ENCODE measurements at regions not wholly inside any gene's neighbourhood (a gene's known extent, or its start where the extent isn't known, plus 50 kb on each side); places are given as distances from the start of the nearest gene placed in this dataset.

DNA sequence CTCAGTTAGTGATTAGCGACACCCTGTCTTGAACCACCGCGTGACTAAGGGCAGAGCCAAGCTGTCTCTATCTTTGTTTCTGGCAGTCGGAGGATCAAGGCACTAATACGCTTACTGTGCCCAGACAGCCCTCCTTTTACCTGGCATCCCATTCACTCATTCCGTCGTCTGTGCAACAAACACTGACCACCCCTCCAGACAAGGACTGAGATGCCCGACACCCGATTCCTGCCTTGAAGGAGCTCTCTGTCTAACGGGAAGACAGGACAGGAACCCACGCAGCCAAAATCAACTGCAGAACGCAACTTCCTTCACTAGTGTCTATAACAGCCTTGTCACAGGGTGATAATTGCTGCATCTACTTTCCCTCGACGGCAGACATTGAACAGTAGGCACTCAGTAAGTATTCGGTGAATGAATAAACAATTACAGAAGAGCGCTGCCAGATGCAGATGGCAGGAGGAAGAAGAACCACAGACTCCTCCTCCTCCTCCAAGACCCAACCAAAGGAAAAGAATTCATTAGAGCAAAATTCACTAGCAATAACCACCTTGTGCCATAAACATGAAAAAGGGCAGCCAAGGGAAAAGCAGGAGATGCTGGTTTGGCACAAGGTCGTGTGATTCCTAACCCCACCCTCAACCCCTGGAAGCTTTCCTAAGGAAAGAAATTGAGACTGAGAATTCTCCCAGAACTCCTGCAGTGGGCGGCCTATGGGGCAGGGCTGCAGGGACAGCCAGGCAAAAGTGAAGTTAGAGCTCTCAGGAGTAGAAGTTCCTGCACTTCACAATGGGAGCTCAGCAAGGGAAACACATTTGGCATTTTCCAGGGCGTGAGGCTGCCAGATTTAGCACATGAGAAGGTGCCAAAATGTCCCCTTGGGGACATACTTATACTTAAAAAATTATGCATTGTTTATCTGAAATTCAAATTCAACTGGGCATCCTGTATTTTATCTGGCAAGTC, 186.6 kb upstream of the DIO3 start:
- H3K27ac ChIP-seq (ENCODE audit: low read depth, low read length) = no peak overlapping the region
- DNase-seq = no peak
- no peaks in the 10 kb centered on the region for H3K9me3 ChIP-seq (ENCODE audit: low read length)
- Mint-ChIP-seq H3K4me1 (no peaks in the 10 kb centered on the region), H3K27me3 (peaks cover 5 to 21% of the 10 kb centered on the region in 2 donors), H3K4me3 (no peak overlapping the region), H3K9me3 (peaks cover 0 to 6% (median 3%) of the 10 kb centered on the region in 5 donors), H3K36me3 (no peaks in the 10 kb centered on the region), H3K27ac (peak overlapping the region in 1 of 8 donors; percentile 74)
- ChIA-PET CTCF (no interaction called here), POLR2A (no interaction called here)
- H3K4me3 ChIP-seq (ENCODE audit: low read length) = no peak overlapping the region
- no peaks in the 10 kb centered on the region for H3K4me1 ChIP-seq (ENCODE audit: insufficient read depth, low read length)
- no peaks in the 10 kb centered on the region for H3K27me3 ChIP-seq (ENCODE audit: insufficient read depth, low read length, poor library complexity, severe bottlenecking)
- H3K36me3 ChIP-seq (ENCODE audit: insufficient read depth, low read length) = no peaks in the 10 kb centered on the region

DNA sequence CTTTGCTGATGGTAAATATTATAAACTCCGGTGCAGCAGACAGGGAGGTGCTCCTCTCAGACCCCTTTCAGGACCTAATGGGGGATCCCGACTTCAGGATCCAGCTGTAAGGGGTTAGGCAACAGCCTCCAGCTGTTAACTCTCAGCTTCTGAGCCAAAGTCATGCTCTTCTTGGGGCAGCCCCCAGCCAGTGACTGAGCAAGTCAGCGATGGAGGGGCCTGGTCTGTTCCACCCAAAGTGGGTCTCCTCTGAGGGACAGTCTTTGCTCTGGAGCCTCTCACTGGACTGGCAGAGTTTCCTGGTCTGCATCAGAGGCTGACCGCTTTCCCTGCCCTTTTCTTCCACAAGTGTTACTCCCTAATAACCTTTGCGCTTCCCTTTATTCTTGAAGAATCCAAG, 184.2 kb upstream of the DIO3 start:
- CTCF ChIA-PET = no interaction called here

DNA sequence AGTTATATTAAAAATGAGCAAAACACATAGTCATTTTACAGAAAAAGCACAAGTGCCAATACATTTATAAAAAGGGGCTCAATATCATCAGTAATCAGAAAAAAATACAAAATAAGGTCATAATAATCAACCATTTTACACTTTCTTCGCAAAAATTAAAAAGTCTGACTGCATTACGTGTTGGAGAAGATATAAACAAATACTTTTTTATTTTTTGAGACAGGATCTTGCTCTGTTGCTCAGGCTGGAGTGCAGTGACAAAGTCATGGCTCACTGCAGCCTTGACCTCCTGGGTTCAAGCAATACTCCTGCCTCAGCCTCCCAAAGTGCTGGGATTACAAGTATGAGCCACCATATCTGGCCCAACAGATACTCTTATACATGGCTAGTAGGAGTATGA, 181.5 kb upstream of the DIO3 start:
- H3K27me3 Mint-ChIP-seq = peaks cover 0 to 4% of the 10 kb centered on the region in 2 donors
- H3K4me1 Mint-ChIP-seq = no peaks in the 10 kb centered on the region
- H3K27ac Mint-ChIP-seq = no peak overlapping the region
- Histone ChIP-seq H3K4me1 (ENCODE audit: insufficient read depth, low read length) (no peaks in the 10 kb centered on the region), H3K27ac (ENCODE audit: low read depth, low read length) (no peak overlapping the region), H3K9me3 (ENCODE audit: low read length) (no peaks in the 10 kb centered on the region), H3K4me3 (ENCODE audit: low read length) (no peak overlapping the region), H3K27me3 (ENCODE audit: insufficient read depth, low read length, poor library complexity, severe bottlenecking) (no peaks in the 10 kb centered on the region), H3K36me3 (ENCODE audit: insufficient read depth, low read length) (no peaks in the 10 kb centered on the region)
- ChIA-PET CTCF (no interaction called here), POLR2A (no interaction called here)
- H3K9me3 Mint-ChIP-seq = peaks cover 11 to 32% (median 15%) of the 10 kb centered on the region in 5 donors
- H3K4me3 Mint-ChIP-seq = no peak overlapping the region
- H3K36me3 Mint-ChIP-seq = peaks cover 0 to 3% (median 0%) of the 10 kb centered on the region in 3 donors
- DNase-seq = no peak

More for the DNA sequence above, 184.2 kb upstream of the DIO3 start:
- H3K9me3 Mint-ChIP-seq = peaks cover 0 to 16% (median 5%) of the 10 kb centered on the region in 5 donors
- no peak overlapping the region for H3K27ac ChIP-seq (ENCODE audit: low read depth, low read length)
- no peaks in the 10 kb centered on the region for H3K9me3 ChIP-seq (ENCODE audit: low read length)
- H3K27me3 ChIP-seq (ENCODE audit: insufficient read depth, low read length, poor library complexity, severe bottlenecking) = no peaks in the 10 kb centered on the region
- H3K27me3 Mint-ChIP-seq = peaks cover 5 to 11% of the 10 kb centered on the region in 2 donors
- DNase-seq = no peak
- H3K4me3 Mint-ChIP-seq = no peak overlapping the region
- POLR2A ChIA-PET = no interaction called here
- H3K4me3 ChIP-seq (ENCODE audit: low read length) = no peak overlapping the region
- H3K36me3 Mint-ChIP-seq = no peaks in the 10 kb centered on the region
- H3K36me3 ChIP-seq (ENCODE audit: insufficient read depth, low read length) = no peaks in the 10 kb centered on the region
- no peaks in the 10 kb centered on the region for H3K4me1 Mint-ChIP-seq
- H3K27ac Mint-ChIP-seq = no peak overlapping the region
- no peaks in the 10 kb centered on the region for H3K4me1 ChIP-seq (ENCODE audit: insufficient read depth, low read length)

DNA sequence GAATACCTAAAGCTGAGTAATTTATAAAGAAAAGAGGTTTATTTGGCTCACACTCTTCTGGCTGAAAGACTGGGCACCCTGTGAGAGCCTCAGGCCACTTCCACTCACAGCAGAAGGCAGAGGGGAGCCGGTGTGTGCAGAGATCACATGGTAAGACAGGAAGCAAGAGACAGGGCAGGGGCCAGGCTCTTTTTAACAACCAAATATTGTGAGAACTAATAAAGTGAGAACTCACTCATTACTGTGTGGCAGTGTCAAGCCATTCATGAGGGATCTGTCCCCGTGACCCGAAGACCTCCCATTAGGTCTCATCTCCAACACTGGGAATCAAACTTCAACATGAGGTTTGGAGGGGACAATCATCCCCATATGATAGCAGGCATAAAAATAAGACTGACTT, 180.8 kb upstream of the DIO3 start:
- no peaks in the 10 kb centered on the region for H3K4me1 Mint-ChIP-seq
- Histone ChIP-seq H3K36me3 (ENCODE audit: insufficient read depth, low read length) (no peaks in the 10 kb centered on the region), H3K4me1 (ENCODE audit: insufficient read depth, low read length) (no peaks in the 10 kb centered on the region), H3K27me3 (ENCODE audit: insufficient read depth, low read length, poor library complexity, severe bottlenecking) (no peaks in the 10 kb centered on the region), H3K4me3 (ENCODE audit: low read length) (no peak overlapping the region), H3K27ac (ENCODE audit: low read depth, low read length) (no peak overlapping the region), H3K9me3 (ENCODE audit: low read length) (no peaks in the 10 kb centered on the region)
- POLR2A ChIA-PET = no interaction called here
- H3K36me3 Mint-ChIP-seq = peaks cover 0 to 3% (median 0%) of the 10 kb centered on the region in 3 donors
- no peak for DNase-seq
- CTCF ChIA-PET = no interaction called here
- H3K27ac Mint-ChIP-seq = peak overlapping the region in 1 of 8 donors; percentile 11
- peaks cover 13 to 35% (median 15%) of the 10 kb centered on the region in 5 donors for H3K9me3 Mint-ChIP-seq
- no peak overlapping the region for H3K4me3 Mint-ChIP-seq
- peaks cover 0 to 4% of the 10 kb centered on the region in 2 donors for H3K27me3 Mint-ChIP-seq

DNA sequence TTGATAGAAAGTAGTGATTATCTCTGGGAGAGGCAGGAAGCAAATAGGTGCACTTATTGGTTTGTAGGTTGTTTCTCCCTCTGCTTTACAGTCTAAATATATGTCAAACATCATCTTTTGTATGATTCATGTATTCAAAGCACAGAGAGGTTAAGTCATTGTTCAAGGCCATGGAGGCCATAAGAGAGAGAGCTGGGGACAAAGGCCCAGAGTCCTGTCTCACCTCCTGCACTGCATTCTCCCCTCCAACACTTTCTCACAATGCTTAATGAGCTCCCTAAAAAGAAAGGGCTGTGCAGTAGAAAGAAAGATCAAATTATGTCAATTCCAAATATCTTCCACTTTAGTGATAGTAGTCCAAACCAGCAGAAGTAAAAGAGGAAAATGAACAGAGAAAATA, 180.4 kb upstream of the DIO3 start:
- Mint-ChIP-seq H3K36me3 (peaks cover 0 to 3% (median 0%) of the 10 kb centered on the region in 3 donors), H3K9me3 (peaks cover 13 to 35% (median 15%) of the 10 kb centered on the region in 5 donors), H3K4me1 (no peaks in the 10 kb centered on the region), H3K4me3 (no peak overlapping the region), H3K27ac (no peak overlapping the region), H3K27me3 (peaks cover 0 to 4% of the 10 kb centered on the region in 2 donors)
- Histone ChIP-seq H3K4me3 (ENCODE audit: low read length) (no peak overlapping the region), H3K36me3 (ENCODE audit: insufficient read depth, low read length) (no peaks in the 10 kb centered on the region), H3K4me1 (ENCODE audit: insufficient read depth, low read length) (no peaks in the 10 kb centered on the region), H3K9me3 (ENCODE audit: low read length) (no peaks in the 10 kb centered on the region), H3K27me3 (ENCODE audit: insufficient read depth, low read length, poor library complexity, severe bottlenecking) (no peaks in the 10 kb centered on the region), H3K27ac (ENCODE audit: low read depth, low read length) (no peak overlapping the region)
- no peak for DNase-seq
- ChIA-PET POLR2A (no interaction called here), CTCF (no interaction called here)

DNA sequence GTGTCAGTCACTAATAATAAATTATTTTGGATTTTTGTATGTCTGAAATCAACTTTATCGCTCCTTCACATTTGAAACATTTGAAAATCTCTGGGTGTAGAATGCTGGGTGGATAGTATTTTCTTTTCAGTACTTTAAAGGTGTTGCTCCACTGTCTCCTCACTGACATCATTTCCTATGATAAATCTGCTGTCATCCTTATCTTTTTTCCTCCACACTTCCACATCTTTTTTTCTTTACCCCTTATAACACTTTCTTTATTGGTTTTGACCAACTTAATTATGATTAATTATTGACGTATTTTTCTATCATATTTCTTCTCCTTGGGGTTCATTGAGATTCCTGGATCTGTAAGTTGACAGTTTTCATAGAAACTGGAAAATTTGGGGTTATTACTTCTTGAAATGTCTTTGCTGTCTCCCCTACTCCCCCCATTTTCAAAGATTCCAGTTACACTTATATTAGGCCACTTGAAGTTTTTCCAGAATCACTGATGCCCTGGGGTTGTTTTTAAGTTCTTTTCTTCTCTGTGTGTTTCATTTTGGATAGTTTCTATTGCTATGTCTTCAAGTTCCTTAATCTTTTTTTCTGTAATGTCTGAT, 177.5 kb upstream of the DIO3 start:
- H3K27ac ChIP-seq (ENCODE audit: low read depth, low read length) = no peak overlapping the region

DNA sequence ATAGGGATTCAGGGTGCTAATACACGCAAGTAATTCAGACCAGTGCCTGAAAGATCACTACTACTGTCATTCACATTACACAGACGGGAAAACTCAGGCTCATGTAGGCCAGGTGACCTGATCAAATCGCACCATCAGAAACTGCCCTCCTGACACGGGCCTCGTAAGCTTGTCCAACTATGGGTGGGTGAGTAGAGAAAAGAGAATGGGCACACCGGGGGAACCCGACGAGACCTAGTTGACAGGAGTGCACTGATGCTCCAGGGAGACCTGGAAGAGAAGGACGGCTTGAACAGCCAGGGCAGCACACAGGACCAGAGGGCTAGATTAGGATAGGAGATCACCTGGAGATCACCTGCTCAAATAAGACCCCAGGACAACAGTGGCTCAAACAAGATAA, 166.9 kb upstream of the DIO3 start:
- H3K27ac ChIP-seq (ENCODE audit: low read depth, low read length) = no peak overlapping the region
- no peak overlapping the region for H3K4me3 Mint-ChIP-seq
- no peak for DNase-seq
- no peaks in the 10 kb centered on the region for H3K36me3 ChIP-seq (ENCODE audit: insufficient read depth, low read length)
- H3K27me3 ChIP-seq (ENCODE audit: insufficient read depth, low read length, poor library complexity, severe bottlenecking) = peaks cover 5% of the 10 kb centered on the region
- no peaks in the 10 kb centered on the region for H3K9me3 ChIP-seq (ENCODE audit: low read length)
- no peak overlapping the region for H3K4me3 ChIP-seq (ENCODE audit: low read length)
- no peaks in the 10 kb centered on the region for H3K4me1 ChIP-seq (ENCODE audit: insufficient read depth, low read length)
- H3K27me3 Mint-ChIP-seq = peaks cover 18 to 74% of the 10 kb centered on the region in 2 donors
- no peaks in the 10 kb centered on the region for H3K4me1 Mint-ChIP-seq
- no peak overlapping the region for H3K27ac Mint-ChIP-seq
- CTCF ChIA-PET = interaction anchor here (1.5 kb wide), 1 partner anchor 1448 kb away, joined by 3 read pairs; no protein-coding TSS in a partner anchor
- H3K36me3 Mint-ChIP-seq = no peaks in the 10 kb centered on the region
- H3K9me3 Mint-ChIP-seq = peaks cover 0 to 16% (median 0%) of the 10 kb centered on the region in 5 donors
- POLR2A ChIA-PET = no interaction called here

More for the DNA sequence above, 177.5 kb upstream of the DIO3 start:
- Histone ChIP-seq H3K4me1 (ENCODE audit: insufficient read depth, low read length) (no peaks in the 10 kb centered on the region), H3K4me3 (ENCODE audit: low read length) (no peak overlapping the region), H3K27me3 (ENCODE audit: insufficient read depth, low read length, poor library complexity, severe bottlenecking) (no peaks in the 10 kb centered on the region), H3K9me3 (ENCODE audit: low read length) (no peaks in the 10 kb centered on the region), H3K36me3 (ENCODE audit: insufficient read depth, low read length) (no peaks in the 10 kb centered on the region)
- Mint-ChIP-seq H3K27ac (no peak overlapping the region), H3K9me3 (peaks cover 13 to 35% (median 15%) of the 10 kb centered on the region in 5 donors), H3K27me3 (peaks cover 0 to 5% of the 10 kb centered on the region in 2 donors), H3K36me3 (peaks cover 0 to 3% (median 0%) of the 10 kb centered on the region in 3 donors), H3K4me3 (no peak overlapping the region), H3K4me1 (no peaks in the 10 kb centered on the region)
- ChIA-PET CTCF (no interaction called here), POLR2A (no interaction called here)
- DNase-seq = no peak

DNA sequence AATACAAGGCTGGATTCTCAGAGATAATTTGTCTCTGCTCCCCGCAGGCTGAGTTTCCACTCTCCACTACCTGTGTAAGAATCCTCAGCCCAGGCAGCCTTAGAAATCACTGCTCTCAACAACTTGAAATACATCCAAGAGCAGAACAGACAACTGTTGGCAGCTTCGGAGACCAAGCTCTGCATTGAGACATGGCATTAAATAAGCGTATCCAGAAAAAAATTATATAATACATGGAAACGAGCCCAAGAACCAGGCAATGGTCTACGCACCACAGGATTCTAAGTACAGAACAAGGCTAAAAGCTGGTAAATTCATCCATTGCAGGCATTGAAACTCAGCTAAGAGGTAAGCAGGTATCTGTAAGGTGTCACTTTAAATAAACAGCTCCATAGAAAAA, 165.5 kb upstream of the DIO3 start:
- no peak for DNase-seq
- Mint-ChIP-seq H3K9me3 (peaks cover 0 to 16% (median 0%) of the 10 kb centered on the region in 5 donors), H3K27ac (peak overlapping the region in 1 of 8 donors; percentile 1), H3K4me3 (no peak overlapping the region), H3K36me3 (no peaks in the 10 kb centered on the region), H3K27me3 (peaks cover 29 to 82% of the 10 kb centered on the region in 2 donors), H3K4me1 (peaks cover 0 to 2% (median 0%) of the 10 kb centered on the region in 3 donors)
- H3K27me3 ChIP-seq (ENCODE audit: insufficient read depth, low read length, poor library complexity, severe bottlenecking) = peaks cover 9% of the 10 kb centered on the region
- H3K27ac ChIP-seq (ENCODE audit: low read depth, low read length) = no peak overlapping the region
- H3K36me3 ChIP-seq (ENCODE audit: insufficient read depth, low read length) = no peaks in the 10 kb centered on the region
- ChIA-PET POLR2A (no interaction called here), CTCF (no interaction called here)
- no peak overlapping the region for H3K4me3 ChIP-seq (ENCODE audit: low read length)
- no peaks in the 10 kb centered on the region for H3K9me3 ChIP-seq (ENCODE audit: low read length)
- H3K4me1 ChIP-seq (ENCODE audit: insufficient read depth, low read length) = no peaks in the 10 kb centered on the region
